Peyer's patch (tissue), 4 donors: ENCODE measurements at regions not wholly inside any gene's neighbourhood (a gene's known extent, or its start where the extent isn't known, plus 50 kb on each side); places are given as distances from the start of the nearest gene placed in this dataset.

ENCODE experiments used
- POLR2A ChIP-seq, 2 donors: fragments of 450-650 bp; IDR thresholded peaks; one replicate each; pipeline ENCODE4 v1.5.1; 2017; ENCODE audit warnings: antibody characterized with exemption in 2 of 2, mild to moderate bottlenecking in 2 of 2, moderate library complexity in 2 of 2
- TF ChIP-seq, protein P1 (sequence below), 6 experiments: fragments of 450-650 bp in 4 of 6; fragments of 200-600 bp in 2 of 6; sonication (generic) in 1 of 6; IDR thresholded peaks; one replicate each; pipeline ENCODE4 v1.5.1; 2017 to 2019; ENCODE audit warnings: antibody characterized with exemption in 6 of 6, mild to moderate bottlenecking in 3 of 6, moderate library complexity in 1 of 6

DNA sequence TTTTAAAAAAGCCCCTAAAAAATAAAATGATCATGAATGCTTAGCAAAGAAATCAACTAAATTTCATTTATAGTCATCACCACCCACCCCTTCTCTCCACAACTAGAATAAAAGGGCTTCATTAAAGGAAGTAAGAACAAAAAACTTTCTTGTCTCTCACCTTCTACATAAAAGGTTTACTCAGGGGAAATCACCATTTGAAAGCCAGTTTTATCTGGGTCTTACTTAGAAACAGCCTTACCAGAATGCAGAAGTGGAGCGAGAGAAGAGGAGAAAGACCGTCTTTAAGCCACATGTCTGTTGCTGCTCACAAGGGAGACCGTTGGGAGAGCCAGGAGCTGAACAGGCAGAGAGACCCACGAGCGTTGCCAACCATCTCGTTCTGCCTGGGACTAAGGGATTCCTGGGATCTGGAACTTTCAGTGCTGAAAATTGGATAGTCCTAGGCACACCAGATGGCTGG is 350.1 kb upstream of the PROK2 start:
- TF ChIP-seq, protein P1, sequence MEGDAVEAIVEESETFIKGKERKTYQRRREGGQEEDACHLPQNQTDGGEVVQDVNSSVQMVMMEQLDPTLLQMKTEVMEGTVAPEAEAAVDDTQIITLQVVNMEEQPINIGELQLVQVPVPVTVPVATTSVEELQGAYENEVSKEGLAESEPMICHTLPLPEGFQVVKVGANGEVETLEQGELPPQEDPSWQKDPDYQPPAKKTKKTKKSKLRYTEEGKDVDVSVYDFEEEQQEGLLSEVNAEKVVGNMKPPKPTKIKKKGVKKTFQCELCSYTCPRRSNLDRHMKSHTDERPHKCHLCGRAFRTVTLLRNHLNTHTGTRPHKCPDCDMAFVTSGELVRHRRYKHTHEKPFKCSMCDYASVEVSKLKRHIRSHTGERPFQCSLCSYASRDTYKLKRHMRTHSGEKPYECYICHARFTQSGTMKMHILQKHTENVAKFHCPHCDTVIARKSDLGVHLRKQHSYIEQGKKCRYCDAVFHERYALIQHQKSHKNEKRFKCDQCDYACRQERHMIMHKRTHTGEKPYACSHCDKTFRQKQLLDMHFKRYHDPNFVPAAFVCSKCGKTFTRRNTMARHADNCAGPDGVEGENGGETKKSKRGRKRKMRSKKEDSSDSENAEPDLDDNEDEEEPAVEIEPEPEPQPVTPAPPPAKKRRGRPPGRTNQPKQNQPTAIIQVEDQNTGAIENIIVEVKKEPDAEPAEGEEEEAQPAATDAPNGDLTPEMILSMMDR (IDR thresholded peaks at IDR 0.05): no peak
- no peak for TF ChIP-seq POLR2A (IDR thresholded peaks at IDR 0.05)
